NB4 (cell line): ENCODE measurements at regions not wholly inside any gene's neighbourhood (a gene's known extent, or its start where the extent isn't known, plus 50 kb on each side); places are given as distances from the start of the nearest gene placed in this dataset.

ENCODE experiments used
- CTCF ChIP-seq: IDR thresholded peaks from one replicate; pipeline ENCODE4 v1.5.1; 2012; ENCODE audit warnings: low read depth, low read length
- MYC ChIP-seq: IDR thresholded peaks from 2 replicates; pipeline ENCODE4 v1.6.1; 2011; ENCODE audit warnings: low read depth, low read length

- TF ChIP-seq CTCF (no peak), MYC (no peak)
Observed at GRCh38 chr15:96762566-96762965, 432.1 kb downstream of the NR2F2 start.
